Stimulated activated memory B cell treated with anti-CD40 and anti-IgM and Interleukin-4, amounts not matched to agents 10 μg/mL and 1 μg/mL and 100 μg/mL, for 72 hours (primary cell): ENCODE measurements at regions not wholly inside any gene's neighbourhood (a gene's known extent, or its start where the extent isn't known, plus 50 kb on each side); places are given as distances from the start of the nearest gene placed in this dataset.
A peak's percentile ranks its signal among the peaks of the same experiment; 100 is the strongest.

ENCODE experiments used
- ATAC-seq: fragments of 150-1000 bp; cut with Tn5 transposase; 2 replicates; pipeline ENCODE4 v1.10.0; 2021
- H3K27ac Mint-ChIP-seq: one replicate; pipeline ENCODE4 v1.8.0; 2022; ENCODE audit warnings: mild to moderate bottlenecking, mixed read lengths
- H3K27me3 Mint-ChIP-seq: one replicate; pipeline ENCODE4 v1.8.0; 2022; ENCODE audit warnings: mixed read lengths
- H3K36me3 Mint-ChIP-seq: one replicate; pipeline ENCODE4 v1.8.0; 2022; ENCODE audit warnings: mixed read lengths
- H3K4me1 Mint-ChIP-seq: one replicate; pipeline ENCODE4 v1.8.0; 2022; ENCODE audit warnings: mixed read lengths
- H3K4me3 Mint-ChIP-seq: one replicate; pipeline ENCODE4 v1.8.0; 2022; ENCODE audit warnings: mild to moderate bottlenecking, moderate library complexity, mixed read lengths
- H3K9me3 Mint-ChIP-seq: one replicate; pipeline ENCODE4 v1.8.0; 2022; ENCODE audit warnings: mixed read lengths

- no peak overlapping the region for H3K4me3 Mint-ChIP-seq
- no peak overlapping the region for H3K27ac Mint-ChIP-seq
- H3K4me1 Mint-ChIP-seq = no peaks in the 10 kb centered on the region
- no peaks in the 10 kb centered on the region for H3K27me3 Mint-ChIP-seq
- ATAC-seq = no peak
- H3K36me3 Mint-ChIP-seq = no peaks in the 10 kb centered on the region
- peaks cover 4% of the 10 kb centered on the region for H3K9me3 Mint-ChIP-seq
Measured at GRCh38 chr4:90007494-90008167, 113.0 kb downstream of the MMRN1 start.

GRCh38 chr4:90012918-90013317 is 114.3 kb upstream of the CCSER1 start:
- no peaks in the 10 kb centered on the region for H3K36me3 Mint-ChIP-seq
- no peaks in the 10 kb centered on the region for H3K4me1 Mint-ChIP-seq
- peaks cover 9% of the 10 kb centered on the region for H3K9me3 Mint-ChIP-seq
- no peak for ATAC-seq
- no peak overlapping the region for H3K4me3 Mint-ChIP-seq
- no peak overlapping the region for H3K27ac Mint-ChIP-seq
- H3K27me3 Mint-ChIP-seq = no peaks in the 10 kb centered on the region

- Mint-ChIP-seq H3K36me3 (no peaks in the 10 kb centered on the region), H3K27me3 (no peaks in the 10 kb centered on the region), H3K9me3 (no peaks in the 10 kb centered on the region), H3K4me3 (no peak overlapping the region), H3K4me1 (peaks cover 30% of the 10 kb centered on the region), H3K27ac (no peak overlapping the region)
- ATAC-seq = no peak
Measured at GRCh38 chr4:90024519-90024918, 102.7 kb upstream of the CCSER1 start.

GRCh38 chr4:90025248-90025647 is 101.9 kb upstream of the CCSER1 start:
- H3K27me3 Mint-ChIP-seq = no peaks in the 10 kb centered on the region
- H3K4me3 Mint-ChIP-seq = no peak overlapping the region
- no peak overlapping the region for H3K27ac Mint-ChIP-seq
- H3K36me3 Mint-ChIP-seq = no peaks in the 10 kb centered on the region
- no peaks in the 10 kb centered on the region for H3K9me3 Mint-ChIP-seq
- H3K4me1 Mint-ChIP-seq = peaks cover 32% of the 10 kb centered on the region
- no peak for ATAC-seq

GRCh38 chr4:90027565-90027964 is 99.6 kb upstream of the CCSER1 start:
- Mint-ChIP-seq H3K27ac (peak overlapping the region; percentile 26), H3K4me3 (no peak overlapping the region), H3K36me3 (no peaks in the 10 kb centered on the region), H3K9me3 (no peaks in the 10 kb centered on the region), H3K4me1 (peaks cover 36% of the 10 kb centered on the region), H3K27me3 (no peaks in the 10 kb centered on the region)
- peak; percentile 84 for ATAC-seq

GRCh38 chr4:90028460-90028859 is 98.7 kb upstream of the CCSER1 start:
- no peak for ATAC-seq
- peaks cover 36% of the 10 kb centered on the region for H3K4me1 Mint-ChIP-seq
- no peaks in the 10 kb centered on the region for H3K27me3 Mint-ChIP-seq

GRCh38 chr4:90030202-90030601 is 97.0 kb upstream of the CCSER1 start:
- Mint-ChIP-seq H3K9me3 (no peaks in the 10 kb centered on the region), H3K4me3 (no peak overlapping the region), H3K27ac (no peak overlapping the region), H3K4me1 (peaks cover 35% of the 10 kb centered on the region), H3K27me3 (no peaks in the 10 kb centered on the region), H3K36me3 (no peaks in the 10 kb centered on the region)
- ATAC-seq = no peak

More at GRCh38 chr4:90028460-90028859, 98.7 kb upstream of the CCSER1 start:
- Mint-ChIP-seq H3K4me3 (no peak overlapping the region), H3K36me3 (no peaks in the 10 kb centered on the region), H3K9me3 (no peaks in the 10 kb centered on the region), H3K27ac (peak overlapping the region; percentile 25)

GRCh38 chr4:90030953-90031352 is 96.2 kb upstream of the CCSER1 start:
- H3K36me3 Mint-ChIP-seq = no peaks in the 10 kb centered on the region
- no peak overlapping the region for H3K4me3 Mint-ChIP-seq
- no peak for ATAC-seq
- peaks cover 3% of the 10 kb centered on the region for H3K9me3 Mint-ChIP-seq
- no peak overlapping the region for H3K27ac Mint-ChIP-seq
- H3K4me1 Mint-ChIP-seq = peaks cover 28% of the 10 kb centered on the region
- no peaks in the 10 kb centered on the region for H3K27me3 Mint-ChIP-seq

- Mint-ChIP-seq H3K9me3 (peaks cover 3% of the 10 kb centered on the region), H3K27ac (no peak overlapping the region), H3K36me3 (no peaks in the 10 kb centered on the region), H3K27me3 (no peaks in the 10 kb centered on the region), H3K4me3 (no peak overlapping the region), H3K4me1 (no peaks in the 10 kb centered on the region)
- no peak for ATAC-seq
Measured at GRCh38 chr4:90039122-90039521, 88.1 kb upstream of the CCSER1 start.

- H3K27ac Mint-ChIP-seq = no peak overlapping the region
- H3K4me1 Mint-ChIP-seq = no peaks in the 10 kb centered on the region
- H3K9me3 Mint-ChIP-seq = no peaks in the 10 kb centered on the region
- H3K4me3 Mint-ChIP-seq = no peak overlapping the region
- no peaks in the 10 kb centered on the region for H3K36me3 Mint-ChIP-seq
- no peak for ATAC-seq
- H3K27me3 Mint-ChIP-seq = no peaks in the 10 kb centered on the region
Measured at GRCh38 chr4:90051999-90052398, 75.2 kb upstream of the CCSER1 start.

- H3K27me3 Mint-ChIP-seq = no peaks in the 10 kb centered on the region
- no peak overlapping the region for H3K27ac Mint-ChIP-seq
- H3K36me3 Mint-ChIP-seq = no peaks in the 10 kb centered on the region
- H3K9me3 Mint-ChIP-seq = no peaks in the 10 kb centered on the region
- H3K4me3 Mint-ChIP-seq = no peak overlapping the region
- no peaks in the 10 kb centered on the region for H3K4me1 Mint-ChIP-seq
- ATAC-seq = no peak
Measured at GRCh38 chr4:90057091-90057490, 70.1 kb upstream of the CCSER1 start.

GRCh38 chr4:90060039-90060438 is 67.2 kb upstream of the CCSER1 start:
- ATAC-seq = no peak
- Mint-ChIP-seq H3K4me3 (no peak overlapping the region), H3K27me3 (no peaks in the 10 kb centered on the region), H3K9me3 (no peaks in the 10 kb centered on the region), H3K4me1 (no peaks in the 10 kb centered on the region), H3K36me3 (no peaks in the 10 kb centered on the region), H3K27ac (no peak overlapping the region)

GRCh38 chr4:90061881-90062280 is 65.3 kb upstream of the CCSER1 start:
- no peaks in the 10 kb centered on the region for H3K9me3 Mint-ChIP-seq
- H3K4me3 Mint-ChIP-seq = no peak overlapping the region
- ATAC-seq = no peak
- no peaks in the 10 kb centered on the region for H3K27me3 Mint-ChIP-seq
- H3K4me1 Mint-ChIP-seq = no peaks in the 10 kb centered on the region
- H3K27ac Mint-ChIP-seq = no peak overlapping the region
- no peaks in the 10 kb centered on the region for H3K36me3 Mint-ChIP-seq

- no peak overlapping the region for H3K27ac Mint-ChIP-seq
- peaks cover 3% of the 10 kb centered on the region for H3K9me3 Mint-ChIP-seq
- no peaks in the 10 kb centered on the region for H3K4me1 Mint-ChIP-seq
- peaks cover 9% of the 10 kb centered on the region for H3K27me3 Mint-ChIP-seq
- no peak for ATAC-seq
- H3K4me3 Mint-ChIP-seq = no peak overlapping the region
- no peaks in the 10 kb centered on the region for H3K36me3 Mint-ChIP-seq
Measured at GRCh38 chr4:90064196-90064595, 63.0 kb upstream of the CCSER1 start.

- Mint-ChIP-seq H3K27ac (no peak overlapping the region), H3K27me3 (peaks cover 9% of the 10 kb centered on the region), H3K4me1 (peaks cover 17% of the 10 kb centered on the region), H3K9me3 (peaks cover 3% of the 10 kb centered on the region), H3K4me3 (no peak overlapping the region), H3K36me3 (no peaks in the 10 kb centered on the region)
- ATAC-seq = no peak
Measured at GRCh38 chr4:90069151-90069550, 58.0 kb upstream of the CCSER1 start.

GRCh38 chr4:90071289-90072235 is 55.6 kb upstream of the CCSER1 start:
- Mint-ChIP-seq H3K36me3 (no peaks in the 10 kb centered on the region), H3K27me3 (peaks cover 9% of the 10 kb centered on the region), H3K4me1 (peaks cover 27% of the 10 kb centered on the region), H3K9me3 (peaks cover 3% of the 10 kb centered on the region), H3K4me3 (peak overlapping the region; percentile 65), H3K27ac (peak overlapping the region; percentile 21)
- peak; percentile 90 for ATAC-seq
